HFF-Myc (cell line): ENCODE measurements at regions not wholly inside any gene's neighbourhood (a gene's known extent, or its start where the extent isn't known, plus 50 kb on each side); places are given as distances from the start of the nearest gene placed in this dataset.

Experiments
- DNase-seq: peaks from one replicate; pipeline ENCODE4 v3.0.0-alpha.2; 2011; ENCODE audit warnings: low read depth; ENCODE audit errors: extremely low read depth
- H3K4me3 ChIP-seq: replicated peaks from 2 replicates; pipeline ENCODE4 v1.5.1; 2011; ENCODE audit warnings: low read depth, mild to moderate bottlenecking, control low read depth, low read length
- TF ChIP-seq, protein P1 (sequence below): IDR thresholded peaks from 2 replicates; pipeline ENCODE4 v1.5.1; 2012; ENCODE audit warnings: mild to moderate bottlenecking, low read depth, low read length, control low read depth; ENCODE audit errors: missing control alignments

DNA sequence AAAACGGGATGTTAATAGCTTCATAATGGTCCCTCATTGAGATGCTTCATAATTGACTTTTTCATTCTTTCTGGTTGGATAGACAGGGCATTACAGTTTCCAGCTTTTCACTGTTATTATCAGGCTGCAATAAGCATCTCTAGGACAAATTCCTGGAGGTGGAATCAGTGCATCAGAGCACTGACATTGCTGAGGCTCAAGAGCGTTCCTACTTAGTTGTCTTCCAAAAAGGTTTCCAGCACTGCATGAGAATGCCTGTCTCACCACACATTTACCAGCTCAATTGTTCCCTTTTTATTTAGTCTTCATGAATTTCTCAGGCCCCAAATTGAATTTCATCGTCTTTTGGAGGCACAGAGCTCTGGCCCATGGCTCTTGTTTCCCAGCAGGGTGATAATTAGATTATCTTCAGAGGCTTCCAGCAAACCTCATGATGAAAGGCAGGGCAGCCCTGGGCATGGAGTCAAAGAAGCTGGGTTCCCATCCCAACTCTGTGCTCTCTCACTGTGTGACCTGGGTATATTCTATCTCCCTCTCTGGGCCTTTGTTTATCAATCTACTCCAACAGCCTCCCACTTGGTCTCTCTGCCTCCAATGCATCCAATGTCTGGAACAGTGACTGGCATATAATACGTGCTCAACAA is 451.4 kb downstream of the PTPRU start:
- no peak overlapping the region for H3K4me3 ChIP-seq
- DNase-seq: no peak
- TF ChIP-seq, protein P1, sequence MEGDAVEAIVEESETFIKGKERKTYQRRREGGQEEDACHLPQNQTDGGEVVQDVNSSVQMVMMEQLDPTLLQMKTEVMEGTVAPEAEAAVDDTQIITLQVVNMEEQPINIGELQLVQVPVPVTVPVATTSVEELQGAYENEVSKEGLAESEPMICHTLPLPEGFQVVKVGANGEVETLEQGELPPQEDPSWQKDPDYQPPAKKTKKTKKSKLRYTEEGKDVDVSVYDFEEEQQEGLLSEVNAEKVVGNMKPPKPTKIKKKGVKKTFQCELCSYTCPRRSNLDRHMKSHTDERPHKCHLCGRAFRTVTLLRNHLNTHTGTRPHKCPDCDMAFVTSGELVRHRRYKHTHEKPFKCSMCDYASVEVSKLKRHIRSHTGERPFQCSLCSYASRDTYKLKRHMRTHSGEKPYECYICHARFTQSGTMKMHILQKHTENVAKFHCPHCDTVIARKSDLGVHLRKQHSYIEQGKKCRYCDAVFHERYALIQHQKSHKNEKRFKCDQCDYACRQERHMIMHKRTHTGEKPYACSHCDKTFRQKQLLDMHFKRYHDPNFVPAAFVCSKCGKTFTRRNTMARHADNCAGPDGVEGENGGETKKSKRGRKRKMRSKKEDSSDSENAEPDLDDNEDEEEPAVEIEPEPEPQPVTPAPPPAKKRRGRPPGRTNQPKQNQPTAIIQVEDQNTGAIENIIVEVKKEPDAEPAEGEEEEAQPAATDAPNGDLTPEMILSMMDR: no peak

DNA sequence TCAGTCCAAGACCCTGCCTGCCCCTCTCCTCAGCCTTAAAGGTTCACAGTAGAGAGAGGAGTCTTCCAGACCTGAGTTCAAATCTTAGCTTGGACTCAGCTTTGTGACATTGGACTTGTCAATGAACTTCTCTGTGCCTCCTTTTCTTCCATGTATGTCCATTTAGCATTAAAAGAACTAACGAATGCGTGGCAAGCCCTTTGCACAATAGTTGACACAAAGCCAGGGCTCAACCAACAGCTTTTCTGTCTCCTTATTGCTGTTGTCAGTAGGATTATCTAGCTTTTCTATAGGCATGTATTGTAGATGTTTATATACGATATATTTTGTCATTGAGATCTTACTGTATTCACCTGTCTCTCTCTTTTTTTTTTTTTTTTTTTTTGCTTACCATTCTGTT is 450.8 kb downstream of the PTPRU start:
- H3K4me3 ChIP-seq: no peak overlapping the region
- DNase-seq: no peak
- TF ChIP-seq, protein P1: no peak

DNA sequence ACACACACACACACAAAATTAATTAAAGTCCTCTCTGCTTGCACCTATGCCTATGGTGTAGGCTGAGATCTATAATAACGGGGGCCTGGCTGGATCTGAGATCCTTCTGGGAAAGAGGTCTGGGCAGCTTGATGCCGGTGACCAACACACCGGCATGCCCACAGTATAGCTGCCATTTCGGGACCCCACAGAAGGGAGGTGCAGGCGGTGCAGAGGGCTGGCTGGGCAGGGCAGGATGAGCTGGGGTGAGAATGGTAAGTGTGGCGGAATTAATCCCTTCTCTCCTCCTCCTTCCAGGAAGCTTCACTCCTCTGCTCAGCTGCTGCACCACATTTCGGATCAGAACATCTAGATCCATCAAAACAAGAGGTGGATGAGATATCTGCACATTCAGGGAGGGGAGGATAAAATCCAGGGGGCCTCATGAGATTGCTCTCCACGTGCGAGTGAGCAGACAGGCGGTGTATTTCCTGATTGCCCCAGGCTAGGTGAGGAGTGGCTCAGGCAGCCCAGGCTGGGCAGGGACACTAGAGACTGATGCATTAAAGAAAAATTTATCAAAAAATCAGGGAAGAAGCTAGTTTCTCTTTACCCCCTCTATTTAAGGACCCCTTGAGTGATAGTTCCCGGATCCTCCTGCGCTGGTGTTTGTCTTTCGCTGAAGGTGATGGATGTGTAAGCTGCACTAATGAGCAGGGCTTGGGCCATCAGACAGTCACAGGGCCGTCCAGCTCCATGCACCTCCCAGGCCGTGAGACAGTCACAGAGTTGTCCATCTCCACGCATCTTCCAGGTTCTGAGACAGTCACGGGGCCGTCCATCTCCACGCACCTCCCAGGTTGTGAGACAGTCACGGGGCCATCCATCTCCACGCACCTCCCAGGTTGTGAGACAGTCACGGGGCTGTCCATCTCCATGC is 449.9 kb downstream of the PTPRU start:
- DNase-seq: no peak
- H3K4me3 ChIP-seq: no peak overlapping the region
- TF ChIP-seq, protein P1: no peak

DNA sequence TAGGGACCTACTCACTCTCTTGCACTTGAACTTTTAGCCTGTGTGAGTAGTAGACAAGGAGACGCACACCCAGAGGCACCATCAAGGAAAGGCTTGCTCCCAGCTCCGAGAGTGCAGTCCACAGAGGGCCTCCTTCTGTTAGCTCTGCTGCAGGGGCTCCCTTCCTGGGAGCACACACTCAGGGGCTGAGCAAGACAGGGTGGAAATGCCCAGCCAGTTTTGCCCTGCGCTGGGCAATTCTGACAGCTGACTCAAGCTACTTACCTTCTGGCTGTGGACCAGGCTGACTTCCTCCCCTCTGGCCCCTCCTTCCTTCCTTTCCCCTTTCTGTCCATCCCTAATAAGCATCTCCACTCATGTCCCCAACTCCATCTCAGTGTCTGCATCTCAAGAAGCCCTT is 449.1 kb downstream of the PTPRU start:
- TF ChIP-seq, protein P1: no peak
- DNase-seq: no peak
- H3K4me3 ChIP-seq: no peak overlapping the region

DNA sequence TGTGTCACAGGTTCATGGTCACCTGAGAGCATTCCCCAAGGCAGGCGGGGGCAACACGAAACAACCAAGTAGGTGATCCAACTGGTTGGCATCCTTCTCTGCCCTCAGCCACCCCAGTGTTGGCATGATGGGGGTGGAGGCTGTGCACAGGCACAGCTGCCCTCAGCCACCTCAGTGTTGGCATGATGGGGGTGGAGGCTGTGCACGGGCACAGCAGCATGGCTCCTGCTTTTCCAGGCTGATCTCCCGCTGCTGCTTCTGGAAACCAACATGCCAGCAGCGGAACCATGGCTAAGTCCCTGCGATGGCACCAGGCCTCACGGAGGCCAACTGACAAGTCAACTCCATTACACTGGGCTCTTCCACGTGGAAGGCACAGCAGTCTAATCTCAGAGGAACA is 447.8 kb downstream of the PTPRU start:
- DNase-seq: no peak
- TF ChIP-seq, protein P1: no peak
- H3K4me3 ChIP-seq: no peak overlapping the region

DNA sequence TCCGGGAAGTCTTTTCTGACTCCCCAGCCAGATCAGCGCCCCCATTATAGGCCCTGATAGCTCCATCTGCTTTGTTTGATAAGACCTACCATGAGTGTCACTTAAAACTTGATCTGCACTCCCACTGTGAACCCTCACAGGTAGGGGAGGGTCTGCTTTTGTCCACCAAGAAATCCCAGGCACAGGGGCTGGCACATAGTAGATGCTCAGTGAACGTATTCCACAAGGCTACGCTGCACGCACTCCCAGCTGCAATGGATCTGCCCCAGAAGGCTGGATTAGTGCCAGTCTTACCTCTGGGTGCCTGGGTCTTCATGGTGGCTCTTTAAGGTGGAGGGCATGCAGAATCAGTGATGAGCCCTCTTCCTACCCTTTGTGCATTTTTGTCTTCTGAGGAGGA is 447.1 kb downstream of the PTPRU start:
- no peak for DNase-seq

More for the DNA sequence above, 447.1 kb downstream of the PTPRU start:
- no peak overlapping the region for H3K4me3 ChIP-seq
- TF ChIP-seq, protein P1: no peak
